Right lobe of liver (tissue), 4 donors: ENCODE measurements at regions not wholly inside any gene's neighbourhood (a gene's known extent, or its start where the extent isn't known, plus 50 kb on each side); places are given as distances from the start of the nearest gene placed in this dataset.

Experiments
- CTCF ChIP-seq, 4 donors: fragments of 200-600 bp in 3 of 4; fragments of 450-650 bp in 1 of 4; IDR thresholded peaks; one replicate each; pipeline versions ENCODE4 v1.5.1 to v1.8.0; 2016 to 2022; ENCODE audit warnings: antibody characterized with exemption in 4 of 4, mild to moderate bottlenecking in 2 of 4
- POLR2A ChIP-seq: fragments of 450-650 bp; IDR thresholded peaks from one replicate; pipeline ENCODE4 v1.6.1; 2017; ENCODE audit warnings: antibody characterized with exemption, mild to moderate bottlenecking
- donor health status: DM: no; HTN: no; CAD: no.
- donor health status: DM: no; HTN: no; CAD: no.
- donor health status: DM: no; HTN: yes; CAD: no.

GRCh38 chr22:48559647-48560388, 1267.9 kb downstream of the BRD1 start:
- TF ChIP-seq CTCF (IDR thresholded peaks at IDR 0.05) (no peak), POLR2A (no peak)
